Stimulated activated naive CD8-positive, alpha-beta T cell treated with anti-CD3 and anti-CD28 coated beads, Interleukin-15, Interleukin-2, amounts not matched to agents 100 ng/mL and 50 ng/mL, for 24 hours (primary cell): ENCODE measurements at regions not wholly inside any gene's neighbourhood (a gene's known extent, or its start where the extent isn't known, plus 50 kb on each side); places are given as distances from the start of the nearest gene placed in this dataset.

Experiments
- H3K27ac Mint-ChIP-seq: one replicate; pipeline ENCODE4 v1.8.0; 2021; ENCODE audit warnings: mild to moderate bottlenecking, mixed read lengths
- H3K27me3 Mint-ChIP-seq: one replicate; pipeline ENCODE4 v1.8.0; 2021; ENCODE audit warnings: mixed read lengths
- H3K36me3 Mint-ChIP-seq: one replicate; pipeline ENCODE4 v1.8.0; 2021; ENCODE audit warnings: low read depth, mixed read lengths
- H3K4me1 Mint-ChIP-seq: one replicate; pipeline ENCODE4 v1.8.0; 2021; ENCODE audit warnings: low read depth, mixed read lengths
- H3K4me3 Mint-ChIP-seq: one replicate; pipeline ENCODE4 v1.8.0; 2021; ENCODE audit warnings: mild to moderate bottlenecking, mixed read lengths
- H3K9me3 Mint-ChIP-seq: one replicate; pipeline ENCODE4 v1.8.0; 2021; ENCODE audit warnings: mixed read lengths

GRCh38 chr3:21274079-21274571, 476.9 kb downstream of the ZNF385D start:
- Mint-ChIP-seq H3K4me1 (no peaks in the 10 kb centered on the region), H3K27ac (no peak overlapping the region), H3K36me3 (no peaks in the 10 kb centered on the region), H3K4me3 (no peak overlapping the region), H3K27me3 (no peaks in the 10 kb centered on the region), H3K9me3 (peaks cover 4% of the 10 kb centered on the region)

DNA sequence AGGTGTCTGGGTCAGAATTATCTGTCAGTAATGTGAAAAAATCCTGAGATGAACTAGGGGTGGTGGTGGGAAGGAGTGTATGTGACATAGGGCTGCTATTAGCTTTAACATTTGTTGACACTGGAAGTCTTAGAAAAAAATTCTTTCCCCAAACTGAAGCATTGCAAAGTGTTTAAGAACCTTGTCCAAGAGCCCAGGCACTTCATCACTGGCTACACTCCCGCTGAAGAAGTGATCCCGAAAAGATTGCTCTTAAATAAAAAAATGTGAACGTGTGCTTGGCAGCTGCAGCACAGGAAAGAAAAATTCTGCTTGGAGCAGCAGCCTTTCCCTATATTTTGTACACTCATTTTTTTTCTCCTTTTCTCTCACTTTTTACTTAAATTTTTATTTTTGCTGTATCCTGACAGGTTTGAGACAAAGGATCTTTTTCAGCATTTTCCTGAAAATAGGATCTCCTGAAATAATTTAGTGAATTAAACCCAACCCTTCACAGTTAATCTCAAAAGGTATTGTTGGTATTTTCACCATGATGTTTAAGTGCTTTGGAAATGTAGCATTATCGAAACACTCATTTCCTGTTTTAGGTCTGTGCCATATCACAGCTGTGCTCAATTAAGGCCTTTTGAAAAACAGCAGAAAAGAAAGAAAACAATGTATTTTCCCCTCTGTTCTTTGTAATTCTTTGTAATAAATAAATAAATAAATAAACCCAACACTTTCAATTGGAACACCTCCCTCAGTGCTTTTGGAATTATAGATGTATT, 477.6 kb downstream of the ZNF385D start:
- Mint-ChIP-seq H3K4me3 (no peak overlapping the region), H3K27ac (no peak overlapping the region)

GRCh38 chr3:21271606-21272016, 479.4 kb downstream of the ZNF385D start:
- peaks cover 8% of the 10 kb centered on the region for H3K9me3 Mint-ChIP-seq
- H3K27me3 Mint-ChIP-seq, result no peaks in the 10 kb centered on the region
- H3K36me3 Mint-ChIP-seq, result no peaks in the 10 kb centered on the region
- H3K4me3 Mint-ChIP-seq, result no peak overlapping the region
- no peak overlapping the region for H3K27ac Mint-ChIP-seq
- no peaks in the 10 kb centered on the region for H3K4me1 Mint-ChIP-seq

More for the DNA sequence above, 477.6 kb downstream of the ZNF385D start:
- H3K36me3 Mint-ChIP-seq, result no peaks in the 10 kb centered on the region
- no peaks in the 10 kb centered on the region for H3K27me3 Mint-ChIP-seq
- no peaks in the 10 kb centered on the region for H3K4me1 Mint-ChIP-seq
- peaks cover 4% of the 10 kb centered on the region for H3K9me3 Mint-ChIP-seq

- Mint-ChIP-seq H3K27ac (no peak overlapping the region), H3K9me3 (peaks cover 5% of the 10 kb centered on the region), H3K36me3 (no peaks in the 10 kb centered on the region), H3K4me3 (no peak overlapping the region), H3K27me3 (no peaks in the 10 kb centered on the region), H3K4me1 (no peaks in the 10 kb centered on the region)
These were observed 481.1 kb downstream of the ZNF385D start for GRCh38 chr3:21269882-21270281.

GRCh38 chr3:21260507-21260906, 490.5 kb downstream of the ZNF385D start:
- Mint-ChIP-seq H3K27ac (no peak overlapping the region), H3K4me3 (no peak overlapping the region), H3K4me1 (no peaks in the 10 kb centered on the region), H3K9me3 (no peaks in the 10 kb centered on the region), H3K36me3 (no peaks in the 10 kb centered on the region), H3K27me3 (no peaks in the 10 kb centered on the region)

DNA sequence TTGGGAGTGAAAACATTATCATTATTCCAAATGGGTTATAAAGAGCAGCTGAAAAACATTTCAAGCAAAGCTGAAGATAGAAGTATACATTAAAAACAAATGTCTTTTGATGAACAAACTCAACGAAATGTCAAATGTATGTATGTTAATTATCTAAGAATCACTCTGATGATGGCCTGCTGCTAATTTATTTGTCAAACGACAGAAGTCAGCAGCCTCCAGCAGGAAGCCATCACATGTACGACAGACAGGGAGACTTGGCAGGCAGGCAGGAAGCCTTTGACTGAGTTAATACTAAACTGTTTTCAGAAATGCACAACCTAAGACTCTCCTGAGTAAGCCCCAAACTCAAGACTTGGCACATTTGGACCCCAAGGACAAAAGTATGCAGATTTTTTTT, 491.1 kb downstream of the ZNF385D start:
- H3K27ac Mint-ChIP-seq, result no peak overlapping the region
- H3K27me3 Mint-ChIP-seq, result no peaks in the 10 kb centered on the region
- H3K36me3 Mint-ChIP-seq, result no peaks in the 10 kb centered on the region

DNA sequence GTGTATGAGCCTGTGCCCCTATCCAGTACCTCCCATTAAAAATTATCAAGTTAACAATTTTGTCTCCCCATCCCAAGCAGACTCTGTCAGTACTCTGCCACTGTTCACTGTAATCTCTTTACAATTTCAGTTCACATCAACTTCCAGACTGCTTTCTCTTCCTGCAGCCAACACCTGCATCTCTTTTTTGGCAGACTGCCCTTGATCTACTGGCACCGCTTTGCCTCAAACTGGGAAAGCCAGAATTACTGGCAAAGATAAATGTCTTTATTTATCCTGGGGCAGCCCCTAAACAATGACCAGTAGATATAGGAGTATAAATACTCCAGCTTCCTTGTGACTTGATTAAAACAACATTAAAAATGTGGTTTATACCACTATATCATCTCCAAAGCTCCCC, 494.1 kb downstream of the ZNF385D start:
- Mint-ChIP-seq H3K9me3 (no peaks in the 10 kb centered on the region), H3K36me3 (no peaks in the 10 kb centered on the region), H3K27me3 (no peaks in the 10 kb centered on the region), H3K4me3 (no peak overlapping the region), H3K27ac (no peak overlapping the region), H3K4me1 (no peaks in the 10 kb centered on the region)

More for the DNA sequence above, 491.1 kb downstream of the ZNF385D start:
- no peak overlapping the region for H3K4me3 Mint-ChIP-seq
- no peaks in the 10 kb centered on the region for H3K9me3 Mint-ChIP-seq
- no peaks in the 10 kb centered on the region for H3K4me1 Mint-ChIP-seq

DNA sequence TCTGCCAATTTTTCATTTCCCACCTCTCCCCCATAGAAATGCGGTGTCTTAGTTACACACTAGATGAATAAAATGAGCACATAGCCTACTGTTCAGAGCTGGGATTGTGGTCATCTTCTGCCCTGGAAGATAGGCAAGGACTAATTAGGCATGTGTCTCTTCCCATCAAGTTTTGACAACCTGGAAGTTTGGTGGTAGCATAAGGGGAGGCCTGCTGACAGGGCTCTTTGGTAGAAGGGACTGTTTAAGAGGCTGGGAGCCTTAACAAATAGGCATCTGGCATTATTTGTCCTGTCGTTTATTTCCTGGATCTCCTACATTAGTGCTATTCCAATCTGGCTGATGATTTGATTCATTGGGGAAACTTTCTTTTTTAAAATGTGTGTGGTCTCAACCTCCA, 512.3 kb downstream of the ZNF385D start:
- peaks cover 9% of the 10 kb centered on the region for H3K9me3 Mint-ChIP-seq
- H3K4me3 Mint-ChIP-seq, result no peak overlapping the region
- no peaks in the 10 kb centered on the region for H3K27me3 Mint-ChIP-seq
- H3K27ac Mint-ChIP-seq, result no peak overlapping the region
- no peaks in the 10 kb centered on the region for H3K4me1 Mint-ChIP-seq
- H3K36me3 Mint-ChIP-seq, result no peaks in the 10 kb centered on the region

DNA sequence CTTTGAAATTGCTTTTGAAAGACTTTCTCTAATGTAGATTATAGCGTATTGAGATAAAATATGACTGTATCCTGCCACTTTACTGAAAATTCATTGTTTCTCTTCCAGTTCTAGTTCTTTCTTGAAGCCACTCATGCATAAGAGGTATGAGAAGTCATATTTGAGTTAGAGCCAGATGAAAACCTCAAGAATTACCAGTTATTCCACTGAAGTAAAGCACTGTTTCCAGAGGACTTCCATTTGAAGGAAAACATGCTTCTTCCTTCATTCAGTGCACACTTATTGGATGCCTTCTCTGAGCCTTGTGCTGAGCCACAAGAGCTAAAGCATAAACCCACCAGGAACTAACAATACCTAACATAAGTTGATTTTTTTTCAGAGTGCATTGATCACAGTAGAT, 513.4 kb downstream of the ZNF385D start:
- H3K27me3 Mint-ChIP-seq, result no peaks in the 10 kb centered on the region
- H3K9me3 Mint-ChIP-seq, result peaks cover 11% of the 10 kb centered on the region
- H3K4me1 Mint-ChIP-seq, result no peaks in the 10 kb centered on the region
- H3K36me3 Mint-ChIP-seq, result no peaks in the 10 kb centered on the region
- H3K27ac Mint-ChIP-seq, result no peak overlapping the region
- H3K4me3 Mint-ChIP-seq, result no peak overlapping the region

DNA sequence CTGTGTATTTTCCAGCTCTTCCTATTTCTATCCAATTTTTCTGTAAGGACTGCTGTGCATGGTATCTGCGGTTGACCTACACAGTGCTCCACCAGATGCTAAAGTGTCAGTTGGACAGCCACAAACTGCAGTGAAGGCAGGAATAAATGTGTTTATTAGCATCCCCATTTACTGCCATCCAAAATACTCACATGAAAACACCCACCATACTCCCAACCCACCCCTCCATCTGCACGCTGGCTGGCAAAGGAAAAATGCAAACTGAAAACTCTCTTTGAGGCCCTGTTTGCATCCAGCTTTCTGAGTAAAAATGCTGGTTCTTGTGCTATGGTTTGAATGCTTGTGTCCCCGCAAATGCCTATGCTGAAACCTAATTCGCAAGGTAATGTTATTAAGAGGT, 515.5 kb downstream of the ZNF385D start:
- no peaks in the 10 kb centered on the region for H3K36me3 Mint-ChIP-seq
- H3K27ac Mint-ChIP-seq, result no peak overlapping the region
- no peaks in the 10 kb centered on the region for H3K4me1 Mint-ChIP-seq
- no peaks in the 10 kb centered on the region for H3K27me3 Mint-ChIP-seq
- peaks cover 16% of the 10 kb centered on the region for H3K9me3 Mint-ChIP-seq
- no peak overlapping the region for H3K4me3 Mint-ChIP-seq

GRCh38 chr3:21234933-21235332, 516.1 kb downstream of the ZNF385D start:
- no peak overlapping the region for H3K27ac Mint-ChIP-seq
- H3K4me3 Mint-ChIP-seq, result no peak overlapping the region
- H3K27me3 Mint-ChIP-seq, result no peaks in the 10 kb centered on the region
- no peaks in the 10 kb centered on the region for H3K4me1 Mint-ChIP-seq
- H3K36me3 Mint-ChIP-seq, result no peaks in the 10 kb centered on the region
- peaks cover 16% of the 10 kb centered on the region for H3K9me3 Mint-ChIP-seq

DNA sequence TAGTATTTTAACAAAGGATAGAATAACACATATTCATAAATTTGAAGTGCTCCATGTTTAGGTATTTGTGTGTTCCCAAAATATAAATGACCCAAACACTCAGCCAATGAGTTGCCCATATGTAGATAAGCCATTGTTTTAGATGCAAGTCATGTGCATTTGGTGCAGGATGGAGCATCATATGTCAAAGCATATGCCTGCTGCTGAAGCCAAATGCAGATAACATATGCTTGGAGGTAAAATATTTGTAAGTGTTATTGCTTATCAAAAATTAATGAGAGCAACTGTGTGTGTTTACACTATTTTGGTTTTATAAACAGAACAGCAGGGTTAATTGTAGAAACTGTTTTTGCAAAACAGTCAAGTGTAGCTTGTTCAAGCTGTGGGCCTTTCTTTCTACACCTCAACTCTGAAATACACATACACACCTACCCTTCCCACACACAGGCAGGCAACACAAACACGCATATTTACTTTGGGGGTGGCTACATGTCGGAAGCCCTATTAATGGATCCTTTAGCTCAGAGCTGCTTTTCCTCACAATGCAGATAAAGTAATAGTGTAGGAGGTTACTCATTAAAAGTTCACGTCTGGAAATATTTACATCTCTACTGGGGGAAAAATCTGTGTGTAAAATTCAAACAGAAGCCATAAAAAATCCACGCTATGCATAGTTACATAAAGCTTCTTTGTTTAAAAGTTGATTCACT, 521.4 kb downstream of the ZNF385D start:
- Mint-ChIP-seq H3K27ac (no peak overlapping the region), H3K4me3 (no peak overlapping the region), H3K27me3 (no peaks in the 10 kb centered on the region), H3K36me3 (no peaks in the 10 kb centered on the region), H3K9me3 (peaks cover 13% of the 10 kb centered on the region), H3K4me1 (no peaks in the 10 kb centered on the region)

DNA sequence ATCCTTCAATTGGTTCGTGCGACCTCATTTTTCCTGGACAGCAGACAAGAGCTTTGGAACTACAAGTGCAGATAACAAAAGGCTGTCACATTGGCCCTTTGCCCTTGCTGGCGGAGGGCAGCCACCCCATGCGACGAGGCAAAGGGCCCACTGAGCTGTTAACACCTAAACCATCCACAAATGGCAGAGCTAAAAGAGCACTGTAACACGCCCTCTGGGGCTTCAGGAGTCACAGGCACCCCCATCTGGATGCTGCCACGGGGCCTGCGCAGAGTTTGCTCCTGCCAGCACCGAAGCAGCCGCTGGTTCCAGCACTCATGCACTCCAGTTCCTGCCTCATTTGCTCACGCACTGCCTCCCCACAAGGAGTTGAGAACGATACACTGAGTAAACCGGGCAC, 524.9 kb downstream of the ZNF385D start:
- Mint-ChIP-seq H3K27ac (no peak overlapping the region), H3K4me3 (no peak overlapping the region), H3K9me3 (peaks cover 4% of the 10 kb centered on the region), H3K36me3 (no peaks in the 10 kb centered on the region), H3K27me3 (no peaks in the 10 kb centered on the region), H3K4me1 (no peaks in the 10 kb centered on the region)

- Mint-ChIP-seq H3K4me1 (no peaks in the 10 kb centered on the region), H3K27me3 (no peaks in the 10 kb centered on the region), H3K4me3 (no peak overlapping the region), H3K9me3 (peaks cover 3% of the 10 kb centered on the region), H3K36me3 (no peaks in the 10 kb centered on the region), H3K27ac (no peak overlapping the region)
These were observed 530.1 kb downstream of the ZNF385D start for GRCh38 chr3:21220944-21221343.

- no peaks in the 10 kb centered on the region for H3K27me3 Mint-ChIP-seq
- no peaks in the 10 kb centered on the region for H3K36me3 Mint-ChIP-seq
- H3K27ac Mint-ChIP-seq, result no peak overlapping the region
- no peaks in the 10 kb centered on the region for H3K4me1 Mint-ChIP-seq
- H3K9me3 Mint-ChIP-seq, result peaks cover 13% of the 10 kb centered on the region
- no peak overlapping the region for H3K4me3 Mint-ChIP-seq
These were observed 534.4 kb downstream of the ZNF385D start for GRCh38 chr3:21216598-21216997.
